ENCODE measurements at regions not wholly inside any gene's neighbourhood (a gene's known extent, or its start where the extent isn't known, plus 50 kb on each side); places are given as distances from the start of the nearest gene placed in this dataset.

GRCh38 chr7:131897016-131897789 is 340.8 kb upstream of the PODXL start:
- no peak for TF ChIP-seq FOS (IDR thresholded peaks at IDR 0.05; ENCODE audit: low read depth, low read length)
- TF ChIP-seq MAZ (IDR thresholded peaks at IDR 0.05; ENCODE audit: borderline replicate concordance, low read depth, low read length): no peak
- TF ChIP-seq NFE2L2 (IDR thresholded peaks at IDR 0.05; ENCODE audit: low read depth, low read length): no peak
- TF ChIP-seq RAD21 (IDR thresholded peaks at IDR 0.05; ENCODE audit: low read length): no peak
- TF ChIP-seq CEBPB (IDR thresholded peaks at IDR 0.05; ENCODE audit: low read depth, low read length): no peak
- no peak for TF ChIP-seq RFX5 (IDR thresholded peaks at IDR 0.05; ENCODE audit: low read depth, low read length)
- TF ChIP-seq BHLHE40 (IDR thresholded peaks at IDR 0.05; ENCODE audit: low read depth, low read length): no peak
- no peak for TF ChIP-seq RCOR1 (IDR thresholded peaks at IDR 0.05; ENCODE audit: insufficient replicate concordance, low read length)
- TF ChIP-seq SMC3 (IDR thresholded peaks at IDR 0.05; ENCODE audit: low read depth, low read length): no peak
- no peak for TF ChIP-seq MAFK (IDR thresholded peaks at IDR 0.05; ENCODE audit: low read depth, low read length)
- Histone ChIP-seq H2BK20ac (ENCODE audit: low read depth, low read length) (no peak overlapping the region), H3K4me3 (ENCODE audit: insufficient read depth, low read depth, low read length) (no peak overlapping the region), H3K79me1 (ENCODE audit: low read depth in 1 of 2, low read length in 2 of 2) (no peaks in the 10 kb centered on the region), H2BK120ac (ENCODE audit: low read depth, low read length) (no peak overlapping the region), H3K27ac (ENCODE audit: insufficient read depth, low read length) (no peak overlapping the region), H3K36me3 (ENCODE audit: control insufficient read depth, insufficient read depth, low read length) (no peaks in the 10 kb centered on the region), H3K23ac (ENCODE audit: low read depth, low read length) (no peak overlapping the region), H4K8ac (ENCODE audit: low read depth in 2 of 2, low read length in 2 of 2) (no peak overlapping the region), H3K9me1 (ENCODE audit: insufficient read depth, low read length) (no peaks in the 10 kb centered on the region), H3K27me3 (ENCODE audit: control insufficient read depth, insufficient read depth, low read length) (no peaks in the 10 kb centered on the region), H3K14ac (replicated peaks; ENCODE audit: low read depth, low read length) (no peak overlapping the region), H3K9ac (ENCODE audit: low read depth, low read length) (no peak overlapping the region), H3K4ac (ENCODE audit: low read depth, low read length) (no peak overlapping the region), H3K4me1 (ENCODE audit: control insufficient read depth, insufficient read depth, low read length) (no peaks in the 10 kb centered on the region), H4K91ac (ENCODE audit: insufficient read depth, low read depth, low read length) (no peak overlapping the region), H3K4me2 (ENCODE audit: low read depth, low read length) (no peak overlapping the region), H4K5ac (ENCODE audit: low read depth, low read length) (no peak overlapping the region), H2AK9ac (replicated peaks; ENCODE audit: low read depth, low read length, poor library complexity) (no peak overlapping the region), H4K20me1 (ENCODE audit: insufficient read depth, low read length) (no peaks in the 10 kb centered on the region), H2AFZ (replicated peaks; ENCODE audit: low read length, poor library complexity) (no peak overlapping the region), H2BK15ac (ENCODE audit: low read depth, low read length) (no peak overlapping the region), H3K18ac (ENCODE audit: low read depth, low read length) (no peak overlapping the region), H2BK5ac (ENCODE audit: low read depth, low read length, poor library complexity, severe bottlenecking) (no peak overlapping the region), H3K56ac (ENCODE audit: extremely low read depth, insufficient read depth, low read length) (no peak overlapping the region), H2AK5ac (ENCODE audit: low read depth, low read length) (no peak overlapping the region), H3K9me3 (ENCODE audit: control insufficient read depth, insufficient read depth, low read length) (no peaks in the 10 kb centered on the region)
- peak; percentile 24 for DNase-seq
- BruUV-seq (replicated peaks): no TSS peak
- intact Hi-C loops (cut with micrococcal nuclease) (no loop called here), dilution Hi-C loops (cut with HindIII; ENCODE audit: low sequenced_read_pairs, unreplicated experiment) (no loop called here), in situ Hi-C loops (cut with MboI; ENCODE audit: low sequenced_read_pairs) (no loop called here)
- CTCF ChIA-PET: no interaction called here
- no peak for ATAC-seq (ENCODE audit: low read depth)
- POLR2A ChIA-PET (ENCODE audit: unreplicated experiment): no interaction called here
- no CpG with 5 or more reads among the region's 6 CpGs for WGBS, 2 experiments (ENCODE audit: extremely low coverage in 2 of 2, insufficient read length in 1 of 2)

Data from IMR-90 (cell line).